Karpas-422 (cell line): ENCODE measurements at regions not wholly inside any gene's neighbourhood (a gene's known extent, or its start where the extent isn't known, plus 50 kb on each side); places are given as distances from the start of the nearest gene placed in this dataset.
"Not testable (repeated sequence)": the region's sequence is repeated elsewhere in the genome, so short reads cannot be mapped to it uniquely, and the experiment has no call there.

Experiments
- DNase-seq: peaks from one replicate; pipeline ENCODE4 v3.0.0-alpha.2; 2015
- H2AFZ ChIP-seq: fragments of 200-600 bp; sonication (generic); 2 replicates; pipeline ENCODE4 v1.6.1; 2014; ENCODE audit warnings: antibody characterized with exemption, low read length, mixed read lengths
- H3K27ac ChIP-seq: fragments of 200-600 bp; sonication (generic); 2 replicates; pipeline ENCODE4 v1.5.1; 2014; ENCODE audit warnings: mild to moderate bottlenecking, low read length, moderate library complexity
- H3K27me3 ChIP-seq: fragments of 200-600 bp; sonication (generic); 2 replicates; pipeline ENCODE4 v1.6.1; 2014; ENCODE audit warnings: low read length, mixed read lengths
- H3K36me3 ChIP-seq: fragments of 200-600 bp; sonication (generic); 2 replicates; pipeline ENCODE4 v1.6.1; 2014; ENCODE audit warnings: low read length, mixed read lengths; ENCODE audit not compliant: insufficient read depth
- H3K4me1 ChIP-seq: fragments of 200-600 bp; sonication (generic); 2 replicates; pipeline ENCODE4 v1.6.1; 2014; ENCODE audit warnings: mild to moderate bottlenecking, low read length, mixed read lengths
- H3K4me2 ChIP-seq: fragments of 200-600 bp; sonication (generic); 2 replicates; pipeline ENCODE4 v1.6.1; 2014; ENCODE audit warnings: low read length, low read depth, mild to moderate bottlenecking; ENCODE audit not compliant: poor library complexity, severe bottlenecking
- H3K4me3 ChIP-seq: fragments of 200-600 bp; sonication (generic); 2 replicates; pipeline ENCODE4 v1.5.1; 2014; ENCODE audit warnings: mild to moderate bottlenecking, antibody characterized with exemption, low read length, mixed read lengths
- H3K79me2 ChIP-seq: fragments of 200-600 bp; sonication (generic); 2 replicates; pipeline ENCODE4 v1.6.1; 2014; ENCODE audit warnings: mild to moderate bottlenecking, low read length, mixed read lengths
- H3K9ac ChIP-seq: fragments of 200-600 bp; sonication (generic); 2 replicates; pipeline ENCODE4 v1.6.0; 2014; ENCODE audit warnings: low read length
- H3K9me2 ChIP-seq: fragments of 200-600 bp; sonication (generic), shearing (Covaris generic); replicated peaks from 2 replicates; pipeline ENCODE4 v1.6.0; 2014; ENCODE audit warnings: mild to moderate bottlenecking, low read length, moderate library complexity; ENCODE audit not compliant: insufficient read depth
- H3K9me3 ChIP-seq: fragments of 300-700, 200-600 bp; sonication (generic); 2 replicates; pipeline ENCODE4 v1.6.1; 2014; ENCODE audit warnings: low read length, mixed read lengths
- H4K20me1 ChIP-seq: fragments of 200-600 bp; sonication (generic); 2 replicates; pipeline ENCODE4 v1.6.1; 2014; ENCODE audit warnings: mild to moderate bottlenecking, antibody characterized with exemption, low read length, low read depth; ENCODE audit not compliant: insufficient read depth

GRCh38 chr16:29270923-29271322 is 135.6 kb downstream of the NPIPB11 start:
- not testable (repeated sequence) for H3K4me1 ChIP-seq, H3K9me3 ChIP-seq, H3K4me2 ChIP-seq, H4K20me1 ChIP-seq, H3K4me3 ChIP-seq, H3K9me2 ChIP-seq, H3K36me3 ChIP-seq, H3K27me3 ChIP-seq, H2AFZ ChIP-seq, H3K79me2 ChIP-seq, H3K27ac ChIP-seq, DNase-seq, H3K9ac ChIP-seq

- not testable (repeated sequence) for H3K4me1 ChIP-seq, H3K36me3 ChIP-seq, H3K79me2 ChIP-seq, H3K27ac ChIP-seq, H4K20me1 ChIP-seq, H3K9ac ChIP-seq, H2AFZ ChIP-seq, H3K4me3 ChIP-seq, H3K4me2 ChIP-seq, H3K27me3 ChIP-seq, H3K9me2 ChIP-seq, H3K9me3 ChIP-seq, DNase-seq
Observed at GRCh38 chr16:29270033-29270432, 136.5 kb downstream of the NPIPB11 start.

GRCh38 chr16:29269192-29269811 is 137.2 kb downstream of the NPIPB11 start:
- H3K9ac ChIP-seq, H3K9me3 ChIP-seq, H3K4me2 ChIP-seq, H3K9me2 ChIP-seq, H3K79me2 ChIP-seq, H4K20me1 ChIP-seq, DNase-seq, H3K27ac ChIP-seq, H3K27me3 ChIP-seq, H3K36me3 ChIP-seq, H3K4me1 ChIP-seq, H3K4me3 ChIP-seq, H2AFZ ChIP-seq: not testable (repeated sequence)

GRCh38 chr16:29268785-29269191 is 137.7 kb downstream of the NPIPB11 start:
- DNase-seq, H3K4me3 ChIP-seq, H3K9me2 ChIP-seq, H3K4me2 ChIP-seq, H3K9me3 ChIP-seq, H3K9ac ChIP-seq, H4K20me1 ChIP-seq, H2AFZ ChIP-seq, H3K36me3 ChIP-seq, H3K27me3 ChIP-seq, H3K79me2 ChIP-seq, H3K27ac ChIP-seq, H3K4me1 ChIP-seq: not testable (repeated sequence)

GRCh38 chr16:29268348-29268747 is 138.2 kb downstream of the NPIPB11 start:
- not testable (repeated sequence) for H2AFZ ChIP-seq, H3K4me1 ChIP-seq, H3K9ac ChIP-seq, H3K9me3 ChIP-seq, DNase-seq, H3K4me2 ChIP-seq, H3K27me3 ChIP-seq, H3K4me3 ChIP-seq, H4K20me1 ChIP-seq, H3K27ac ChIP-seq, H3K9me2 ChIP-seq, H3K79me2 ChIP-seq, H3K36me3 ChIP-seq

- DNase-seq, H3K4me2 ChIP-seq, H3K79me2 ChIP-seq, H3K36me3 ChIP-seq, H3K9me3 ChIP-seq, H3K4me3 ChIP-seq, H3K27me3 ChIP-seq, H2AFZ ChIP-seq, H3K9me2 ChIP-seq, H3K9ac ChIP-seq, H3K27ac ChIP-seq, H3K4me1 ChIP-seq, H4K20me1 ChIP-seq: not testable (repeated sequence)
Observed at GRCh38 chr16:29267891-29268290, 138.6 kb downstream of the NPIPB11 start.

GRCh38 chr16:29267055-29267619 is 139.4 kb downstream of the NPIPB11 start:
- not testable (repeated sequence) for H4K20me1 ChIP-seq, H3K9me3 ChIP-seq, H3K27me3 ChIP-seq, H3K9ac ChIP-seq, H3K4me2 ChIP-seq, H3K4me1 ChIP-seq, H2AFZ ChIP-seq, H3K79me2 ChIP-seq, H3K36me3 ChIP-seq, H3K27ac ChIP-seq, DNase-seq, H3K4me3 ChIP-seq, H3K9me2 ChIP-seq

GRCh38 chr16:29266612-29267011 is 139.9 kb downstream of the NPIPB11 start:
- not testable (repeated sequence) for H3K9ac ChIP-seq, H3K4me2 ChIP-seq, H3K9me2 ChIP-seq, H3K4me3 ChIP-seq, H3K27me3 ChIP-seq, H3K79me2 ChIP-seq, H3K4me1 ChIP-seq, DNase-seq, H3K9me3 ChIP-seq, H3K27ac ChIP-seq, H4K20me1 ChIP-seq, H2AFZ ChIP-seq, H3K36me3 ChIP-seq
